ENCODE measurements at regions not wholly inside any gene's neighbourhood (a gene's known extent, or its start where the extent isn't known, plus 50 kb on each side); places are given as distances from the start of the nearest gene placed in this dataset.
"Not testable (repeated sequence)": the region's sequence is repeated elsewhere in the genome, so short reads cannot be mapped to it uniquely, and the experiment has no call there.

GRCh38 chr6:133092199-133092598 lies 149.0 kb upstream of the EYA4 start:
- ATAC-seq (ENCODE audit: low read depth in 2 of 2) (no peak), DNase-seq (no peak)
- Mint-ChIP-seq H3K27ac (no peak overlapping the region), H3K4me3 (no peak overlapping the region), H3K9me3 (peaks cover 0 to 1% (median 0%) of the 10 kb centered on the region in 7 donors), H3K4me1 (no peaks in the 10 kb centered on the region), H3K36me3 (no peaks in the 10 kb centered on the region), H3K27me3 (peaks cover 7 to 21% (median 12%) of the 10 kb centered on the region in 3 donors)

- ATAC-seq (ENCODE audit: low read depth in 2 of 2) = no peak
- Mint-ChIP-seq H3K4me3 (no peak overlapping the region), H3K27me3 (peaks cover 11 to 23% (median 14%) of the 10 kb centered on the region in 3 donors), H3K27ac (no peak overlapping the region), H3K4me1 (no peaks in the 10 kb centered on the region), H3K9me3 (peaks cover 0 to 1% (median 0%) of the 10 kb centered on the region in 7 donors), H3K36me3 (no peaks in the 10 kb centered on the region)
- no peak for DNase-seq
Measured at GRCh38 chr6:133092771-133093170, 148.4 kb upstream of the EYA4 start.

GRCh38 chr6:133093211-133093610 lies 147.9 kb upstream of the EYA4 start:
- not testable (repeated sequence) for H3K4me1 Mint-ChIP-seq; H3K27ac Mint-ChIP-seq; H3K9me3 Mint-ChIP-seq; H3K4me3 Mint-ChIP-seq; H3K36me3 Mint-ChIP-seq; DNase-seq; ATAC-seq (ENCODE audit: low read depth in 2 of 2)
- peaks cover 9 to 19% (median 11%) of the 10 kb centered on the region in 3 donors for H3K27me3 Mint-ChIP-seq

- Mint-ChIP-seq H3K9me3 (peaks cover 0 to 1% (median 0%) of the 10 kb centered on the region in 7 donors), H3K27me3 (peaks cover 9 to 18% (median 11%) of the 10 kb centered on the region in 3 donors), H3K27ac (no peak overlapping the region), H3K4me1 (no peaks in the 10 kb centered on the region), H3K4me3 (no peak overlapping the region), H3K36me3 (no peaks in the 10 kb centered on the region)
- no peak for DNase-seq
- ATAC-seq (ENCODE audit: low read depth in 2 of 2) = no peak
Measured at GRCh38 chr6:133093956-133094355, 147.2 kb upstream of the EYA4 start.

GRCh38 chr6:133097208-133097607 lies 143.9 kb upstream of the EYA4 start:
- no peak for ATAC-seq (ENCODE audit: low read depth in 2 of 2)
- no peaks in the 10 kb centered on the region for H3K4me1 Mint-ChIP-seq
- H3K9me3 Mint-ChIP-seq = peaks cover 0 to 1% (median 0%) of the 10 kb centered on the region in 7 donors
- H3K36me3 Mint-ChIP-seq = no peaks in the 10 kb centered on the region
- H3K4me3 Mint-ChIP-seq = no peak overlapping the region
- H3K27ac Mint-ChIP-seq = no peak overlapping the region
- DNase-seq = no peak
- peaks cover 9 to 24% (median 11%) of the 10 kb centered on the region in 3 donors for H3K27me3 Mint-ChIP-seq

- Mint-ChIP-seq H3K4me1 (no peaks in the 10 kb centered on the region), H3K9me3 (peaks cover 0 to 1% (median 0%) of the 10 kb centered on the region in 7 donors), H3K27me3 (peaks cover 9 to 24% (median 11%) of the 10 kb centered on the region in 3 donors), H3K36me3 (no peaks in the 10 kb centered on the region), H3K4me3 (no peak overlapping the region), H3K27ac (no peak overlapping the region)
- ATAC-seq (ENCODE audit: low read depth in 2 of 2) (no peak), DNase-seq (no peak)
Measured at GRCh38 chr6:133099573-133099972, 141.6 kb upstream of the EYA4 start.

GRCh38 chr6:133100865-133101264 lies 140.3 kb upstream of the EYA4 start:
- ATAC-seq (ENCODE audit: low read depth in 2 of 2) (no peak), DNase-seq (no peak)
- Mint-ChIP-seq H3K27me3 (peaks cover 9 to 30% (median 11%) of the 10 kb centered on the region in 3 donors), H3K4me3 (no peak overlapping the region), H3K27ac (no peak overlapping the region), H3K4me1 (no peaks in the 10 kb centered on the region), H3K36me3 (no peaks in the 10 kb centered on the region), H3K9me3 (peaks cover 0 to 3% (median 0%) of the 10 kb centered on the region in 7 donors)

- Mint-ChIP-seq H3K4me3 (no peak overlapping the region), H3K4me1 (no peaks in the 10 kb centered on the region), H3K36me3 (no peaks in the 10 kb centered on the region), H3K9me3 (peaks cover 0 to 3% (median 0%) of the 10 kb centered on the region in 7 donors), H3K27me3 (peaks cover 7 to 27% (median 9%) of the 10 kb centered on the region in 3 donors), H3K27ac (no peak overlapping the region)
- no peak for DNase-seq
- ATAC-seq (ENCODE audit: low read depth in 2 of 2) = no peak
Measured at GRCh38 chr6:133101790-133102189, 139.4 kb upstream of the EYA4 start.

GRCh38 chr6:133106934-133107333 lies 134.2 kb upstream of the EYA4 start:
- H3K36me3 Mint-ChIP-seq = no peaks in the 10 kb centered on the region
- DNase-seq (no peak), ATAC-seq (ENCODE audit: low read depth in 2 of 2) (no peak)
- H3K4me1 Mint-ChIP-seq = no peaks in the 10 kb centered on the region
- H3K4me3 Mint-ChIP-seq = no peak overlapping the region
- no peak overlapping the region for H3K27ac Mint-ChIP-seq
- H3K9me3 Mint-ChIP-seq = peaks cover 0 to 7% (median 0%) of the 10 kb centered on the region in 7 donors
- H3K27me3 Mint-ChIP-seq = peaks cover 7 to 8% (median 8%) of the 10 kb centered on the region in 3 donors

GRCh38 chr6:133108419-133108818 lies 132.7 kb upstream of the EYA4 start:
- H3K9me3 Mint-ChIP-seq = peaks cover 0 to 7% (median 0%) of the 10 kb centered on the region in 7 donors
- DNase-seq (no peak), ATAC-seq (ENCODE audit: low read depth in 2 of 2) (no peak)
- H3K4me3 Mint-ChIP-seq = no peak overlapping the region
- peaks cover 5 to 8% (median 7%) of the 10 kb centered on the region in 3 donors for H3K27me3 Mint-ChIP-seq
- H3K36me3 Mint-ChIP-seq = no peaks in the 10 kb centered on the region
- no peaks in the 10 kb centered on the region for H3K4me1 Mint-ChIP-seq
- no peak overlapping the region for H3K27ac Mint-ChIP-seq

- Mint-ChIP-seq H3K27me3 (peaks cover 0 to 8% (median 7%) of the 10 kb centered on the region in 3 donors), H3K4me3 (no peak overlapping the region), H3K9me3 (peaks cover 0 to 15% (median 8%) of the 10 kb centered on the region in 7 donors), H3K27ac (no peak overlapping the region), H3K36me3 (no peaks in the 10 kb centered on the region), H3K4me1 (no peaks in the 10 kb centered on the region)
- DNase-seq (no peak), ATAC-seq (ENCODE audit: low read depth in 2 of 2) (no peak)
Measured at GRCh38 chr6:133114973-133115372, 126.2 kb upstream of the EYA4 start.

GRCh38 chr6:133115946-133116345 lies 125.2 kb upstream of the EYA4 start:
- H3K36me3 Mint-ChIP-seq = peaks cover 0 to 8% of the 10 kb centered on the region in 2 donors
- H3K27me3 Mint-ChIP-seq = peaks cover 0 to 5% (median 4%) of the 10 kb centered on the region in 3 donors
- H3K9me3 Mint-ChIP-seq = peaks cover 7 to 21% (median 13%) of the 10 kb centered on the region in 7 donors
- no peak overlapping the region for H3K27ac Mint-ChIP-seq
- no peaks in the 10 kb centered on the region for H3K4me1 Mint-ChIP-seq
- H3K4me3 Mint-ChIP-seq = no peak overlapping the region
- ATAC-seq (ENCODE audit: low read depth in 2 of 2) (no peak), DNase-seq (no peak)

- ATAC-seq (ENCODE audit: low read depth in 2 of 2) (no peak), DNase-seq (no peak)
- H3K9me3 Mint-ChIP-seq = peaks cover 0 to 2% (median 0%) of the 10 kb centered on the region in 7 donors
- no peaks in the 10 kb centered on the region for H3K36me3 Mint-ChIP-seq
- peaks cover 0 to 9% (median 3%) of the 10 kb centered on the region in 3 donors for H3K27me3 Mint-ChIP-seq
- no peak overlapping the region for H3K27ac Mint-ChIP-seq
- no peaks in the 10 kb centered on the region for H3K4me1 Mint-ChIP-seq
- no peak overlapping the region for H3K4me3 Mint-ChIP-seq
Measured at GRCh38 chr6:133128191-133128590, 113.0 kb upstream of the EYA4 start.

- DNase-seq = no peak
- Mint-ChIP-seq H3K27me3 (peaks cover 0 to 11% (median 3%) of the 10 kb centered on the region in 3 donors), H3K36me3 (no peaks in the 10 kb centered on the region), H3K9me3 (no peaks in the 10 kb centered on the region), H3K4me3 (no peak overlapping the region), H3K27ac (no peak overlapping the region), H3K4me1 (no peaks in the 10 kb centered on the region)
- ATAC-seq (ENCODE audit: low read depth in 2 of 2) = no peak
Measured at GRCh38 chr6:133129556-133129955, 111.6 kb upstream of the EYA4 start.

GRCh38 chr6:133130863-133131262 lies 110.3 kb upstream of the EYA4 start:
- Mint-ChIP-seq H3K4me3 (no peak overlapping the region), H3K9me3 (no peaks in the 10 kb centered on the region), H3K27ac (no peak overlapping the region), H3K36me3 (no peaks in the 10 kb centered on the region), H3K4me1 (no peaks in the 10 kb centered on the region), H3K27me3 (peaks cover 0 to 11% (median 3%) of the 10 kb centered on the region in 3 donors)
- ATAC-seq (ENCODE audit: low read depth in 2 of 2) = no peak
- no peak for DNase-seq
